H9 (cell line): ENCODE measurements at regions not wholly inside any gene's neighbourhood (a gene's known extent, or its start where the extent isn't known, plus 50 kb on each side); places are given as distances from the start of the nearest gene placed in this dataset.

Experiments
- DNase-seq: peaks from one replicate; pipeline ENCODE4 v3.0.0-alpha.2; 2017
- H2AFZ ChIP-seq: one replicate; pipeline ENCODE4 v1.6.1; 2013; ENCODE audit warnings: mild to moderate bottlenecking, low read length, control low read depth, moderate library complexity
- H2AK5ac ChIP-seq: 2 replicates; pipeline ENCODE4 v1.6.1; 2013; ENCODE audit warnings: low read length, control low read depth, mixed read lengths; ENCODE audit not compliant: insufficient read length
- H2BK120ac ChIP-seq: one replicate; pipeline ENCODE4 v1.6.1; 2013; ENCODE audit warnings: low read depth, mild to moderate bottlenecking, low read length, control low read depth, inconsistent platforms; ENCODE audit not compliant: poor library complexity, severe bottlenecking
- H2BK12ac ChIP-seq: 2 replicates; pipeline ENCODE4 v1.6.1; 2013; ENCODE audit warnings: low read length, control low read depth, mixed read lengths, low read depth; ENCODE audit not compliant: insufficient read length
- H2BK15ac ChIP-seq: 2 replicates; pipeline ENCODE4 v1.6.1; 2013; ENCODE audit warnings: low read depth, low read length, control low read depth
- H2BK20ac ChIP-seq: one replicate; pipeline ENCODE4 v1.6.1; 2013; ENCODE audit warnings: low read depth, mild to moderate bottlenecking, low read length, control low read depth, inconsistent platforms; ENCODE audit not compliant: poor library complexity, severe bottlenecking
- H2BK5ac ChIP-seq: 2 replicates; pipeline ENCODE4 v1.6.1; 2013; ENCODE audit warnings: low read length, control low read depth, mixed read lengths; ENCODE audit not compliant: insufficient read length
- H3K14ac ChIP-seq: 2 replicates; pipeline ENCODE4 v1.6.1; 2013; ENCODE audit warnings: low read length, control low read depth; ENCODE audit not compliant: insufficient read depth
- H3K18ac ChIP-seq: 2 replicates; pipeline ENCODE4 v1.6.1; 2013; ENCODE audit warnings: low read depth, mild to moderate bottlenecking, mixed read lengths, low read length, control low read depth; ENCODE audit not compliant: insufficient read length
- H3K23ac ChIP-seq: 2 replicates; pipeline ENCODE4 v1.6.1; 2013; ENCODE audit warnings: low read length, control low read depth, mixed read lengths, low read depth; ENCODE audit not compliant: insufficient read length
- H3K23me2 ChIP-seq: 2 replicates; pipeline ENCODE4 v1.6.1; 2013; ENCODE audit warnings: low read depth, mild to moderate bottlenecking, mixed read lengths, low read length, control low read depth; ENCODE audit not compliant: insufficient read length, poor library complexity, severe bottlenecking
- H3K27ac ChIP-seq: 2 replicates; pipeline ENCODE4 v1.5.1; 2013; ENCODE audit warnings: low read length, control low read depth, mixed read lengths, low read depth; ENCODE audit not compliant: insufficient read length
- H3K27me3 ChIP-seq: 2 replicates; pipeline ENCODE4 v1.6.1; 2013; ENCODE audit warnings: low read length, control low read depth, inconsistent platforms; ENCODE audit not compliant: insufficient read depth
- H3K4ac ChIP-seq: 2 replicates; pipeline ENCODE4 v1.6.1; 2013; ENCODE audit warnings: low read depth, mild to moderate bottlenecking, control low read depth, inconsistent platforms, low read length, moderate library complexity
- H3K4me1 ChIP-seq: 2 replicates; pipeline ENCODE4 v1.6.1; 2013; ENCODE audit warnings: low read length, control low read depth, inconsistent platforms; ENCODE audit not compliant: insufficient read depth
- H3K4me2 ChIP-seq: 2 replicates; pipeline ENCODE4 v1.6.1; 2013; ENCODE audit warnings: low read length, control low read depth, mixed read lengths; ENCODE audit not compliant: insufficient read length, insufficient read depth
- H3K56ac ChIP-seq: 2 replicates; pipeline ENCODE4 v1.6.1; 2013; ENCODE audit warnings: low read depth, mild to moderate bottlenecking, mixed read lengths, low read length, control low read depth; ENCODE audit not compliant: insufficient read length
- H3K79me1 ChIP-seq: 2 replicates; pipeline ENCODE4 v1.6.1; 2013; ENCODE audit warnings: low read depth, mild to moderate bottlenecking, moderate library complexity, low read length, control low read depth, inconsistent platforms; ENCODE audit not compliant: insufficient read depth, poor library complexity, severe bottlenecking
- H3K79me2 ChIP-seq: 2 replicates; pipeline ENCODE4 v1.6.1; 2013; ENCODE audit warnings: low read length, control low read depth, inconsistent platforms; ENCODE audit not compliant: insufficient read depth
- H3K9ac ChIP-seq: 2 replicates; pipeline ENCODE4 v1.6.1; 2013; ENCODE audit warnings: low read length, control low read depth, mixed read lengths; ENCODE audit not compliant: insufficient read length; ENCODE audit errors: extremely low read depth
- H3K9me3 ChIP-seq: one replicate; pipeline ENCODE4 v1.6.1; 2013; ENCODE audit warnings: low read depth, low read length, inconsistent platforms; ENCODE audit not compliant: control insufficient read depth
- H3T11ph ChIP-seq: one replicate; pipeline ENCODE4 v1.6.1; 2013; ENCODE audit warnings: mild to moderate bottlenecking, low read length, control low read depth, inconsistent platforms
- H4K20me1 ChIP-seq: one replicate; pipeline ENCODE4 v1.6.1; 2013; ENCODE audit not compliant: control insufficient read depth, insufficient read length, insufficient read depth
- H4K5ac ChIP-seq: 2 replicates; pipeline ENCODE4 v1.6.1; 2013; ENCODE audit warnings: low read depth, mild to moderate bottlenecking, mixed read lengths, low read length, control low read depth; ENCODE audit not compliant: insufficient read length
- H4K8ac ChIP-seq: replicated peaks from 2 replicates; pipeline ENCODE4 v1.6.1; 2013; ENCODE audit warnings: low read length, control low read depth, mixed read lengths, low read depth; ENCODE audit not compliant: insufficient read length
- H4K91ac ChIP-seq: 2 replicates; pipeline ENCODE4 v1.6.1; 2013; ENCODE audit warnings: low read depth, mild to moderate bottlenecking, moderate library complexity, mixed read lengths, low read length, control low read depth; ENCODE audit not compliant: insufficient read length
- H3K27ac Mint-ChIP-seq, 3 experiments: 2 replicates in 2 of 3; 3 replicates in 1 of 3; pipeline ENCODE4 v1.8.0; 2020 to 2021; ENCODE audit warnings: mixed read lengths in 3 of 3, mild to moderate bottlenecking in 1 of 3, moderate library complexity in 1 of 3
- H3K27me3 Mint-ChIP-seq: 2 replicates; pipeline ENCODE4 v1.8.0; 2021; ENCODE audit warnings: low read depth, mild to moderate bottlenecking, moderate library complexity, mixed read lengths
- H3K36me3 Mint-ChIP-seq, 3 experiments: 2 replicates in 2 of 3; 3 replicates in 1 of 3; pipeline ENCODE4 v1.8.0; 2020 to 2021; ENCODE audit warnings: low read depth in 3 of 3, mixed read lengths in 3 of 3; ENCODE audit not compliant: insufficient read depth in 1 of 3
- H3K4me1 Mint-ChIP-seq, 2 experiments: 2 replicates each; pipeline ENCODE4 v1.8.0; 2020; ENCODE audit warnings: mixed read lengths in 2 of 2
- H3K4me3 Mint-ChIP-seq, 2 experiments: 2 replicates in 1 of 2; 3 replicates in 1 of 2; pipeline ENCODE4 v1.8.0; 2020 to 2021; ENCODE audit warnings: mild to moderate bottlenecking in 2 of 2, mixed read lengths in 2 of 2, moderate library complexity in 1 of 2
- H3K9me3 Mint-ChIP-seq, 2 experiments: 2 replicates in 1 of 2; 3 replicates in 1 of 2; pipeline ENCODE4 v1.8.0; 2020; ENCODE audit warnings: mild to moderate bottlenecking in 2 of 2, mixed read lengths in 2 of 2, moderate library complexity in 1 of 2
- WGBS: extraction: QIAGEN DNeasy Blood & Tissue Kit; methylation state at CpG from one replicate; pipeline ENCODE4 v1.1.7; 2013; ENCODE audit warnings: missing lambda C conversion rate, low lambda C conversion rate, mixed read lengths; ENCODE audit not compliant: insufficient read length; ENCODE audit errors: extremely low coverage; 5-methylcytosine and 5-hydroxymethylcytosine counted together
- TF ChIP-seq, protein P1 (sequence below): fragments of 200-600 bp; sonication (generic); conservative IDR thresholded peaks from 3 replicates; pipeline ENCODE4 v1.8.0; 2021; ENCODE audit warnings: antibody characterized with exemption, mild to moderate bottlenecking

- H2BK20ac ChIP-seq = no peak overlapping the region
- H3T11ph ChIP-seq = no peak overlapping the region
- H2BK5ac ChIP-seq = no peak overlapping the region
- Mint-ChIP-seq H3K27me3 (no peaks in the 10 kb centered on the region), H3K9me3 (peaks cover 0 to 1% of the 10 kb centered on the region in 2 experiments; a peak in 2 of 5 replicates), H3K27ac (no peak overlapping the region), H3K36me3 (0 out of 7 replicates have a peak, but pooled peaks cover 0 to 5% (median 0%) of the 10 kb centered on the region in 3 experiments), H3K4me1 (no peaks in the 10 kb centered on the region), H3K4me3 (no peak overlapping the region)
- no peak overlapping the region for H3K56ac ChIP-seq
- no peak overlapping the region for H3K23ac ChIP-seq
- no peak overlapping the region for H3K9ac ChIP-seq
- H4K20me1 ChIP-seq = no peaks in the 10 kb centered on the region
- no peaks in the 10 kb centered on the region for H3K4me1 ChIP-seq
- H2BK15ac ChIP-seq = no peak overlapping the region
- H3K4me2 ChIP-seq = no peak overlapping the region
- H3K23me2 ChIP-seq = no peaks in the 10 kb centered on the region
- no peak overlapping the region for H2AK5ac ChIP-seq
- no peak overlapping the region for H4K91ac ChIP-seq
- H3K14ac ChIP-seq = no peak overlapping the region
- H3K79me2 ChIP-seq = no peaks in the 10 kb centered on the region
- no peak overlapping the region for H2AFZ ChIP-seq
- H4K5ac ChIP-seq = no peak overlapping the region
- no peak for DNase-seq
- TF ChIP-seq, protein P1, sequence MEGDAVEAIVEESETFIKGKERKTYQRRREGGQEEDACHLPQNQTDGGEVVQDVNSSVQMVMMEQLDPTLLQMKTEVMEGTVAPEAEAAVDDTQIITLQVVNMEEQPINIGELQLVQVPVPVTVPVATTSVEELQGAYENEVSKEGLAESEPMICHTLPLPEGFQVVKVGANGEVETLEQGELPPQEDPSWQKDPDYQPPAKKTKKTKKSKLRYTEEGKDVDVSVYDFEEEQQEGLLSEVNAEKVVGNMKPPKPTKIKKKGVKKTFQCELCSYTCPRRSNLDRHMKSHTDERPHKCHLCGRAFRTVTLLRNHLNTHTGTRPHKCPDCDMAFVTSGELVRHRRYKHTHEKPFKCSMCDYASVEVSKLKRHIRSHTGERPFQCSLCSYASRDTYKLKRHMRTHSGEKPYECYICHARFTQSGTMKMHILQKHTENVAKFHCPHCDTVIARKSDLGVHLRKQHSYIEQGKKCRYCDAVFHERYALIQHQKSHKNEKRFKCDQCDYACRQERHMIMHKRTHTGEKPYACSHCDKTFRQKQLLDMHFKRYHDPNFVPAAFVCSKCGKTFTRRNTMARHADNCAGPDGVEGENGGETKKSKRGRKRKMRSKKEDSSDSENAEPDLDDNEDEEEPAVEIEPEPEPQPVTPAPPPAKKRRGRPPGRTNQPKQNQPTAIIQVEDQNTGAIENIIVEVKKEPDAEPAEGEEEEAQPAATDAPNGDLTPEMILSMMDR = no peak
- no peaks in the 10 kb centered on the region for H3K79me1 ChIP-seq
- no peak overlapping the region for H2BK120ac ChIP-seq
- no CpG with 5 or more reads among the region's 4 CpGs for WGBS
- H3K9me3 ChIP-seq = no peaks in the 10 kb centered on the region
- H2BK12ac ChIP-seq = no peak overlapping the region
- no peak overlapping the region for H3K4ac ChIP-seq
- no peak overlapping the region for H4K8ac ChIP-seq
- H3K27ac ChIP-seq = no peak overlapping the region
- H3K27me3 ChIP-seq = no peaks in the 10 kb centered on the region
- no peak overlapping the region for H3K18ac ChIP-seq
Observed at GRCh38 chr3:106001923-106002322, 133.1 kb upstream of the CBLB start.
